DOHH2 (cell line): ENCODE measurements at regions not wholly inside any gene's neighbourhood (a gene's known extent, or its start where the extent isn't known, plus 50 kb on each side); places are given as distances from the start of the nearest gene placed in this dataset.

ENCODE experiments used
- CTCF ChIP-seq: fragments of 200-600 bp; sonication (generic); IDR thresholded peaks from one replicate; pipeline ENCODE4 v1.5.1; 2014; ENCODE audit warnings: antibody characterized with exemption, mild to moderate bottlenecking, low read depth, low read length; ENCODE audit not compliant: poor library complexity, severe bottlenecking
- EZH2phosphoT487 ChIP-seq: fragments of 200-600 bp; sonication (generic); IDR thresholded peaks from 2 replicates; pipeline ENCODE4 v1.6.1; 2017; ENCODE audit warnings: borderline replicate concordance, mild to moderate bottlenecking, antibody characterized with exemption, low read length, moderate library complexity, mixed read lengths

- TF ChIP-seq CTCF (no peak), EZH2phosphoT487 (no peak)
Measured at GRCh38 chr1:102758418-102758817, 349.9 kb downstream of the COL11A1 start.
